ENCODE measurements at regions not wholly inside any gene's neighbourhood (a gene's known extent, or its start where the extent isn't known, plus 50 kb on each side); places are given as distances from the start of the nearest gene placed in this dataset.

- no peaks in the 10 kb centered on the region for H3K36me3 ChIP-seq
- no peak for DNase-seq (ENCODE audit: low spot score)
- H3K9me3 ChIP-seq: no peaks in the 10 kb centered on the region
- no peak overlapping the region for H3K27ac ChIP-seq
- H3K27me3 ChIP-seq: no peaks in the 10 kb centered on the region
- H3K4me3 ChIP-seq: no peak overlapping the region
- H3K4me1 ChIP-seq: no peaks in the 10 kb centered on the region
- TF ChIP-seq CTCF (IDR thresholded peaks at IDR 0.05): no peak
These were observed 126.7 kb downstream of the MTHFS start for GRCh38 chr15:79769933-79770759.

GRCh38 chr15:79773128-79773527 lies 123.7 kb downstream of the MTHFS start:
- Histone ChIP-seq H3K9me3 (no peaks in the 10 kb centered on the region), H3K4me3 (no peak overlapping the region), H3K27me3 (no peaks in the 10 kb centered on the region), H3K4me1 (no peaks in the 10 kb centered on the region), H3K36me3 (no peaks in the 10 kb centered on the region), H3K27ac (no peak overlapping the region)
- DNase-seq (ENCODE audit: low spot score): no peak
- TF ChIP-seq CTCF (IDR thresholded peaks at IDR 0.05): no peak

GRCh38 chr15:79775821-79776220 lies 121.0 kb downstream of the MTHFS start:
- DNase-seq (ENCODE audit: low spot score): no peak
- TF ChIP-seq CTCF (IDR thresholded peaks at IDR 0.05): no peak

GRCh38 chr15:79777916-79778315 lies 118.9 kb downstream of the MTHFS start:
- no peak for TF ChIP-seq CTCF (IDR thresholded peaks at IDR 0.05)
- Histone ChIP-seq H3K27ac (no peak overlapping the region), H3K9me3 (peaks cover 0 to 17% of the 10 kb centered on the region in 2 donors), H3K27me3 (no peaks in the 10 kb centered on the region), H3K36me3 (no peaks in the 10 kb centered on the region), H3K4me1 (no peaks in the 10 kb centered on the region), H3K4me3 (no peak overlapping the region)
- no peak for DNase-seq (ENCODE audit: low spot score)

More at GRCh38 chr15:79775821-79776220, 121.0 kb downstream of the MTHFS start:
- no peaks in the 10 kb centered on the region for H3K4me1 ChIP-seq
- no peaks in the 10 kb centered on the region for H3K27me3 ChIP-seq
- H3K36me3 ChIP-seq: no peaks in the 10 kb centered on the region
- H3K4me3 ChIP-seq: no peak overlapping the region
- no peak overlapping the region for H3K27ac ChIP-seq
- H3K9me3 ChIP-seq: no peaks in the 10 kb centered on the region

GRCh38 chr15:79778378-79778990 lies 118.3 kb downstream of the MTHFS start:
- DNase-seq (ENCODE audit: low spot score): no peak
- no peaks in the 10 kb centered on the region for H3K4me1 ChIP-seq
- no peak overlapping the region for H3K4me3 ChIP-seq
- TF ChIP-seq CTCF (IDR thresholded peaks at IDR 0.05): no peak
- H3K9me3 ChIP-seq: peaks cover 0 to 23% of the 10 kb centered on the region in 2 donors
- H3K27me3 ChIP-seq: no peaks in the 10 kb centered on the region
- H3K36me3 ChIP-seq: no peaks in the 10 kb centered on the region
- no peak overlapping the region for H3K27ac ChIP-seq
